ENCODE measurements at regions not wholly inside any gene's neighbourhood (a gene's known extent, or its start where the extent isn't known, plus 50 kb on each side); places are given as distances from the start of the nearest gene placed in this dataset.

GRCh38 chr2:175568109-175568730, 386.7 kb upstream of the ATP5MC3 start:
- no peak for DNase-seq (ENCODE audit: low read depth in 2 of 3, low spot score in 1 of 3)

- no peak for DNase-seq (ENCODE audit: low read depth in 2 of 3, low spot score in 1 of 3)
Observed at GRCh38 chr2:175567435-175568061, 386.0 kb upstream of the ATP5MC3 start.

GRCh38 chr2:175560521-175561169, 379.1 kb upstream of the ATP5MC3 start:
- no peak for DNase-seq (ENCODE audit: low read depth in 2 of 3, low spot score in 1 of 3)

GRCh38 chr2:175559613-175560012, 378.1 kb upstream of the ATP5MC3 start:
- DNase-seq (ENCODE audit: low read depth in 2 of 3, low spot score in 1 of 3), result no peak

- no peak for DNase-seq (ENCODE audit: low read depth in 2 of 3, low spot score in 1 of 3)
Observed at GRCh38 chr2:175557810-175558377, 376.4 kb upstream of the ATP5MC3 start.

- no peak for DNase-seq (ENCODE audit: low read depth in 2 of 3, low spot score in 1 of 3)
Observed at GRCh38 chr2:175553910-175554309, 372.4 kb upstream of the ATP5MC3 start.

GRCh38 chr2:175552902-175553301, 371.4 kb upstream of the ATP5MC3 start:
- no peak for DNase-seq (ENCODE audit: low read depth in 2 of 3, low spot score in 1 of 3)

- DNase-seq (ENCODE audit: low read depth in 2 of 3, low spot score in 1 of 3), result no peak
Observed at GRCh38 chr2:175540421-175540820, 358.9 kb upstream of the ATP5MC3 start.

GRCh38 chr2:175539122-175539521, 357.6 kb upstream of the ATP5MC3 start:
- no peak for DNase-seq (ENCODE audit: low read depth in 2 of 3, low spot score in 1 of 3)

GRCh38 chr2:175536059-175536458, 354.5 kb upstream of the ATP5MC3 start:
- no peak for DNase-seq (ENCODE audit: low read depth in 2 of 3, low spot score in 1 of 3)

GRCh38 chr2:175535631-175536030, 354.1 kb upstream of the ATP5MC3 start:
- no peak for DNase-seq (ENCODE audit: low read depth in 2 of 3, low spot score in 1 of 3)

GRCh38 chr2:175525975-175526374, 344.5 kb upstream of the ATP5MC3 start:
- DNase-seq (ENCODE audit: low read depth in 2 of 3, low spot score in 1 of 3), result no peak

- DNase-seq (ENCODE audit: low read depth in 2 of 3, low spot score in 1 of 3), result no peak
Observed at GRCh38 chr2:175523001-175523400, 341.5 kb upstream of the ATP5MC3 start.

- DNase-seq (ENCODE audit: low read depth in 2 of 3, low spot score in 1 of 3), result no peak
Observed at GRCh38 chr2:175518206-175518605, 336.7 kb upstream of the ATP5MC3 start.

GRCh38 chr2:175516555-175516954, 335.0 kb upstream of the ATP5MC3 start:
- DNase-seq (ENCODE audit: low read depth in 2 of 3, low spot score in 1 of 3), result no peak

GRCh38 chr2:175500255-175500654, 318.7 kb upstream of the ATP5MC3 start:
- no peak for DNase-seq (ENCODE audit: low read depth in 2 of 3, low spot score in 1 of 3)

GRCh38 chr2:175490360-175490791, 308.9 kb upstream of the ATP5MC3 start:
- DNase-seq (ENCODE audit: low read depth in 2 of 3, low spot score in 1 of 3), result no peak

GRCh38 chr2:175478096-175478768, 296.7 kb upstream of the ATP5MC3 start:
- DNase-seq (ENCODE audit: low read depth in 2 of 3, low spot score in 1 of 3), result no peak

GRCh38 chr2:175476948-175477347, 295.4 kb upstream of the ATP5MC3 start:
- DNase-seq (ENCODE audit: low read depth in 2 of 3, low spot score in 1 of 3), result no peak

GRCh38 chr2:175476374-175476773, 294.9 kb upstream of the ATP5MC3 start:
- DNase-seq (ENCODE audit: low read depth in 2 of 3, low spot score in 1 of 3), result no peak

- DNase-seq (ENCODE audit: low read depth in 2 of 3, low spot score in 1 of 3), result no peak
Observed at GRCh38 chr2:175475130-175475529, 293.6 kb upstream of the ATP5MC3 start.

Data from stimulated activated CD4-positive, alpha-beta T cell treated with anti-CD3 and anti-CD28 coated beads, Interleukin-12 subunit alpha, Interleukin-12 subunit beta, amount 100 ng/mL, for 48 hours (primary cell).